ENCODE measurements at regions not wholly inside any gene's neighbourhood (a gene's known extent, or its start where the extent isn't known, plus 50 kb on each side); places are given as distances from the start of the nearest gene placed in this dataset.

- no peak overlapping the region for H3K27ac ChIP-seq (ENCODE audit: low read depth, low read length)
- H3K9me3 ChIP-seq (ENCODE audit: control insufficient read depth, insufficient read depth, low read depth, low read length), result no peaks in the 10 kb centered on the region
- no peak overlapping the region for H3K4me3 ChIP-seq (ENCODE audit: low read depth, low read length)
- H3K9ac ChIP-seq (ENCODE audit: low read length), result no peak overlapping the region
- no peaks in the 10 kb centered on the region for H3K27me3 ChIP-seq (ENCODE audit: control insufficient read depth, insufficient read depth, low read length)
- no peaks in the 10 kb centered on the region for H3K36me3 ChIP-seq (ENCODE audit: control insufficient read depth, insufficient read depth, low read length)
- no peaks in the 10 kb centered on the region for H3K4me1 ChIP-seq (ENCODE audit: control insufficient read depth, insufficient read depth, low read length)
These were observed 193.3 kb downstream of the PSAT1 start for GRCh38 chr9:78490231-78490630.

DNA sequence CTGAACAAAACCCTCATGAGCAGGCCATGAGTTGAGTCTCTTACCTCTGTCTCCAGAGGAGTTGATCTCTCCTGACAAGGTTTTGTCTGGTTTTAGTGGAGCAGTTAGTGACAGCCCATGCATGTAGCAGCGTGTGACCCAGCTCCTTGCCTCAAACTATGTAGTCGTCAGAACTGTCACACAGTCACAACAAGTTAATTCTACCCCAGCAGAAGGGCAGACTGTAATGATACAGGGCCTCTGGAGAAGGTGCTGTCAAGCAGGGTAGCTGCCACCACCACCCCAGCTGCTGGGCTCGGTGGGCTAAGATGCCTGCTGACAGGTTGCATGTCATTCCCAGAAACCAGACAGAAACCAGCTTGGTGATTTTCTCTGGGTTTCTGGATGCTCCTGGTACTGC lies 194.5 kb downstream of the PSAT1 start:
- H3K4me1 ChIP-seq (ENCODE audit: control insufficient read depth, insufficient read depth, low read length), result no peaks in the 10 kb centered on the region
- H3K36me3 ChIP-seq (ENCODE audit: control insufficient read depth, insufficient read depth, low read length), result no peaks in the 10 kb centered on the region
- no peak overlapping the region for H3K27ac ChIP-seq (ENCODE audit: low read depth, low read length)
- H3K9ac ChIP-seq (ENCODE audit: low read length), result no peak overlapping the region
- no peaks in the 10 kb centered on the region for H3K27me3 ChIP-seq (ENCODE audit: control insufficient read depth, insufficient read depth, low read length)
- H3K9me3 ChIP-seq (ENCODE audit: control insufficient read depth, insufficient read depth, low read depth, low read length), result no peaks in the 10 kb centered on the region
- H3K4me3 ChIP-seq (ENCODE audit: low read depth, low read length), result no peak overlapping the region

- Histone ChIP-seq H3K4me3 (ENCODE audit: low read depth, low read length) (no peak overlapping the region), H3K9me3 (ENCODE audit: control insufficient read depth, insufficient read depth, low read depth, low read length) (no peaks in the 10 kb centered on the region), H3K9ac (ENCODE audit: low read length) (no peak overlapping the region), H3K36me3 (ENCODE audit: control insufficient read depth, insufficient read depth, low read length) (no peaks in the 10 kb centered on the region), H3K27ac (ENCODE audit: low read depth, low read length) (no peak overlapping the region), H3K4me1 (ENCODE audit: control insufficient read depth, insufficient read depth, low read length) (no peaks in the 10 kb centered on the region), H3K27me3 (ENCODE audit: control insufficient read depth, insufficient read depth, low read length) (no peaks in the 10 kb centered on the region)
These were observed 196.3 kb downstream of the PSAT1 start for GRCh38 chr9:78493166-78493742.

DNA sequence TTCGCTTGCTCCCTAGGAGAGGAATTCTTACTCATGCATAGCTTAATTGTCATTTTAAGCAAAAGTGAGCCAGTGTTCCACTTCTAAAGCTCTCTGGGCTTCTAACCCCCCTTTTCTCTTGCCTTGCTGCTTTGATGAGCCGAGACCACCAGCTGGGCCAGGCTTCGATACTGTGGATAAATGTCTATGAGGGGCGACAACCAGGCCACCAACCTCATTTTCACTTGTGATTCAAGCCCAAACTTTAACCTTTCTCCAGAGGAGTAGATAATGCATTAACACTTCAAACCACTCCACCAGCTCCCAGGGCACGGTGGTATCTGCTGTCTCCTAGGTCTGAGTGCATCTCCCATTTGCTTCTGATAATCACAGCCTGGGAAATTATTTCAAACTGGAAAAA lies 205.6 kb downstream of the PSAT1 start:
- Histone ChIP-seq H3K9me3 (ENCODE audit: control insufficient read depth, insufficient read depth, low read depth, low read length) (0 out of 2 replicates have a peak, but pooled peaks cover 2% of the 10 kb centered on the region), H3K9ac (ENCODE audit: low read length) (no peak overlapping the region), H3K36me3 (ENCODE audit: control insufficient read depth, insufficient read depth, low read length) (no peaks in the 10 kb centered on the region), H3K4me1 (ENCODE audit: control insufficient read depth, insufficient read depth, low read length) (peaks cover 7% of the 10 kb centered on the region; the same call in 1 of the 2 replicates), H3K27ac (ENCODE audit: low read depth, low read length) (no peak overlapping the region), H3K4me3 (ENCODE audit: low read depth, low read length) (no peak overlapping the region), H3K27me3 (ENCODE audit: control insufficient read depth, insufficient read depth, low read length) (no peaks in the 10 kb centered on the region)

- Histone ChIP-seq H3K36me3 (ENCODE audit: control insufficient read depth, insufficient read depth, low read length) (no peaks in the 10 kb centered on the region), H3K4me3 (ENCODE audit: low read depth, low read length) (no peak overlapping the region), H3K4me1 (ENCODE audit: control insufficient read depth, insufficient read depth, low read length) (peaks cover 7% of the 10 kb centered on the region; the same call in 1 of the 2 replicates), H3K27me3 (ENCODE audit: control insufficient read depth, insufficient read depth, low read length) (no peaks in the 10 kb centered on the region), H3K9me3 (ENCODE audit: control insufficient read depth, insufficient read depth, low read depth, low read length) (0 out of 2 replicates have a peak, but pooled peaks cover 4% of the 10 kb centered on the region), H3K9ac (ENCODE audit: low read length) (no peak overlapping the region), H3K27ac (ENCODE audit: low read depth, low read length) (no peak overlapping the region)
These were observed 208.6 kb downstream of the PSAT1 start for GRCh38 chr9:78505546-78505945.

DNA sequence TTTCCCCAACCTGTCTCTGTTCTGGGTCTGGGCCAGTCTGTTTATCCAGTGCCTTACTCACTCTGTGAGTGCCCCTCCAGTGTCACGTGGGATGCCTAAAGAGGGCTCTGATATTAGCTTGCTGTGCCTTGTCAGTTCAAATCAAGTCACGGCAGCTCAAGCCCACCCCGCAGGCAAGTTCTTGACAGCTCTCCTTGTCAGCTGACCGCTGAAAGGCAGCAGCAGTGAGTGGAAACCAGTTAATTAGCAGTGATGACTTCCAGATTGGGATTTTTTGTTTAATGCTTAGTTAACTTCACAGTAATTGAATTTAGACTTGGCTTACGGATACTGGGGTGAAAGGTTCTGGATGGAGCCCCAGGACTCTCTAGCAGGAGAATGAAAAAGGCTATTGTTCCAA lies 210.1 kb downstream of the PSAT1 start:
- Histone ChIP-seq H3K36me3 (ENCODE audit: control insufficient read depth, insufficient read depth, low read length) (no peaks in the 10 kb centered on the region), H3K4me3 (ENCODE audit: low read depth, low read length) (no peak overlapping the region), H3K9ac (ENCODE audit: low read length) (no peak overlapping the region), H3K4me1 (ENCODE audit: control insufficient read depth, insufficient read depth, low read length) (peaks cover 7% of the 10 kb centered on the region; the same call in 1 of the 2 replicates), H3K27me3 (ENCODE audit: control insufficient read depth, insufficient read depth, low read length) (no peaks in the 10 kb centered on the region), H3K27ac (ENCODE audit: low read depth, low read length) (no peak overlapping the region), H3K9me3 (ENCODE audit: control insufficient read depth, insufficient read depth, low read depth, low read length) (peaks cover 4% of the 10 kb centered on the region; the same call in 1 of the 2 replicates)

- Histone ChIP-seq H3K9me3 (ENCODE audit: control insufficient read depth, insufficient read depth, low read depth, low read length) (peaks cover 2% of the 10 kb centered on the region; the same call in 1 of the 2 replicates), H3K9ac (ENCODE audit: low read length) (no peak overlapping the region), H3K4me3 (ENCODE audit: low read depth, low read length) (no peak overlapping the region), H3K27ac (ENCODE audit: low read depth, low read length) (no peak overlapping the region), H3K4me1 (ENCODE audit: control insufficient read depth, insufficient read depth, low read length) (no peaks in the 10 kb centered on the region), H3K36me3 (ENCODE audit: control insufficient read depth, insufficient read depth, low read length) (no peaks in the 10 kb centered on the region), H3K27me3 (ENCODE audit: control insufficient read depth, insufficient read depth, low read length) (no peaks in the 10 kb centered on the region)
These were observed 213.1 kb downstream of the PSAT1 start for GRCh38 chr9:78510035-78510434.

DNA sequence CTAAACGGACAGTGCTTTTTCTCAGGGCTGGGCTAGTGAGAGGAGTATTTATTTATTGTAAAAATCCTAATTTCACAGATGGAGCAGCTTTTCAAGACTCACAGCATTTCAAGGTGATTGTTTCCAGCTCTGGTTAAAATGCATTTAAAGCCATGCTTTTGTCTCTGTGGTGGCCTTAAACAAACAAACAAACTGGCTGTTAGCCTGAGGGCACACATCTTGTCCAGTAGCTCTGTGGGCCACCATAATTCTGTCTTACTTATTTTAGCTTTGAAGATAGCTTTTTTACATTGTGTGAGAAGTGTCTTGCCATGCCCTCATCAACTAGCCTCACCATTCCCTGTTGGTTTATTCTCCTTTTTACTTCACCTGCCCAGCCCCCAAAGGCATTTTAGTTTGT lies 218.2 kb downstream of the PSAT1 start:
- Histone ChIP-seq H3K4me3 (ENCODE audit: low read depth, low read length) (no peak overlapping the region), H3K36me3 (ENCODE audit: control insufficient read depth, insufficient read depth, low read length) (no peaks in the 10 kb centered on the region), H3K27me3 (ENCODE audit: control insufficient read depth, insufficient read depth, low read length) (no peaks in the 10 kb centered on the region), H3K4me1 (ENCODE audit: control insufficient read depth, insufficient read depth, low read length) (no peaks in the 10 kb centered on the region), H3K27ac (ENCODE audit: low read depth, low read length) (no peak overlapping the region), H3K9me3 (ENCODE audit: control insufficient read depth, insufficient read depth, low read depth, low read length) (peaks cover 15% of the 10 kb centered on the region), H3K9ac (ENCODE audit: low read length) (no peak overlapping the region)

- Histone ChIP-seq H3K36me3 (ENCODE audit: control insufficient read depth, insufficient read depth, low read length) (no peaks in the 10 kb centered on the region), H3K9ac (ENCODE audit: low read length) (no peak overlapping the region), H3K4me3 (ENCODE audit: low read depth, low read length) (no peak overlapping the region), H3K27me3 (ENCODE audit: control insufficient read depth, insufficient read depth, low read length) (no peaks in the 10 kb centered on the region), H3K4me1 (ENCODE audit: control insufficient read depth, insufficient read depth, low read length) (no peaks in the 10 kb centered on the region), H3K9me3 (ENCODE audit: control insufficient read depth, insufficient read depth, low read depth, low read length) (peaks cover 30% of the 10 kb centered on the region), H3K27ac (ENCODE audit: low read depth, low read length) (no peak overlapping the region)
These were observed 222.9 kb downstream of the PSAT1 start for GRCh38 chr9:78519786-78520185.

DNA sequence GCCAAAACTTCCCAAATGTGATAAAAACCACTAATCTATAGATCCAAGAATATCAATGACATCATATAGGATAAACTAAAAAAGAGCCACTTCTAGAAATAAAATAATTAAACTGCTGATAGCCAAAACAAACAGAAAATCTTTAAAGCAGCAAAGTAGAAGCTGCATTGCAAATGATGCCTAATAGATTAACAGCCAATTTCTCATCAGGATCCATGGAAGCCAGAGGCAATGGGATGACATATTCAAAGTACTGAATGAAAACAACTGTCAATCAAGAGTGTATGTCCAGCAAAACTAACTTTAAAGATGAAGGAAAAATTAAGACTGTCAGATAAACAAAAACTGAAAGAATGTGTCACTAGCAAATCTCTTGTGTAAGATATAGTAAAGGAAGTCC lies 224.8 kb downstream of the PSAT1 start:
- Histone ChIP-seq H3K4me1 (ENCODE audit: control insufficient read depth, insufficient read depth, low read length) (no peaks in the 10 kb centered on the region), H3K36me3 (ENCODE audit: control insufficient read depth, insufficient read depth, low read length) (no peaks in the 10 kb centered on the region), H3K27ac (ENCODE audit: low read depth, low read length) (no peak overlapping the region)

DNA sequence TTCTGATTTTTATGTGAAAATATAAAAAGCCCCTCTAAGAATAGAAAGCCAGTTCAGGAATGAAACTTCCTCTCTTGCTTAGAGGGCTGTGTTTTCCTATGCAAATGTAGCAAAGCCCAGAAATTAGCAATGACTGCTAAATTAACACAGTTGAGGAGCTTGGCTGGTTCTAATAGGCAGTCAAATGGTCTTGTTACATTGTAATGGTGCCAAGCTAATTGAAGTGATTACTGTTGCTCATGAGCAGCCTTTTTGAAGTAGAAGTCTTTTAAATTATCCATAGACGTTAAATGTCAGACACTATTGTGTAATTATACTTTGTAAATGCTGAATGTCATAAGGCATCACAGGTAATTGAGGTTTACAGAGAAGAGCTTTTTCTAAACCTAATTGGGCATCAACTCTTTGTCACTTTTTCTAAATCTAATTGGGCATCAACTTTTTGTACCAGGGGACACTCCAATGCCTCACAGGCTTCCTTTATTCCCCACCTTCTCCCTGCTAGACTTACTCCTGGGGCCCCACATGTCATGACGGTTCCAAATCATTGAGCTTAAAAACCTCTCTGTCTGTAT lies 229.1 kb downstream of the PSAT1 start:
- H3K9ac ChIP-seq (ENCODE audit: low read length), result no peak overlapping the region
- no peaks in the 10 kb centered on the region; the same call in 1 of the 2 replicates for H3K4me1 ChIP-seq (ENCODE audit: control insufficient read depth, insufficient read depth, low read length)
- H3K27ac ChIP-seq (ENCODE audit: low read depth, low read length), result no peak overlapping the region
- H3K4me3 ChIP-seq (ENCODE audit: low read depth, low read length), result no peak overlapping the region
- H3K9me3 ChIP-seq (ENCODE audit: control insufficient read depth, insufficient read depth, low read depth, low read length), result peaks cover 8% of the 10 kb centered on the region
- H3K36me3 ChIP-seq (ENCODE audit: control insufficient read depth, insufficient read depth, low read length), result no peaks in the 10 kb centered on the region
- H3K27me3 ChIP-seq (ENCODE audit: control insufficient read depth, insufficient read depth, low read length), result no peaks in the 10 kb centered on the region

More for the DNA sequence above, 224.8 kb downstream of the PSAT1 start:
- Histone ChIP-seq H3K9ac (ENCODE audit: low read length) (no peak overlapping the region), H3K9me3 (ENCODE audit: control insufficient read depth, insufficient read depth, low read depth, low read length) (peaks cover 30% of the 10 kb centered on the region), H3K27me3 (ENCODE audit: control insufficient read depth, insufficient read depth, low read length) (no peaks in the 10 kb centered on the region), H3K4me3 (ENCODE audit: low read depth, low read length) (no peak overlapping the region)
